ENCODE measurements at regions not wholly inside any gene's neighbourhood (a gene's known extent, or its start where the extent isn't known, plus 50 kb on each side); places are given as distances from the start of the nearest gene placed in this dataset.

GRCh38 chr2:47277987-47278386 lies 91.1 kb upstream of the EPCAM start:
- H3K27ac ChIP-seq = no peak overlapping the region
- no peaks in the 10 kb centered on the region for H3K36me3 ChIP-seq
- no peak for DNase-seq
- TF ChIP-seq CTCF (IDR thresholded peaks at IDR 0.05; ENCODE audit: low read depth, low read length) = no peak
- no peaks in the 10 kb centered on the region for H3K27me3 ChIP-seq (ENCODE audit: insufficient read depth, low read depth, severe bottlenecking)
- H3K9me3 ChIP-seq (ENCODE audit: severe bottlenecking) = no peaks in the 10 kb centered on the region
- no peak overlapping the region for H3K4me3 ChIP-seq (ENCODE audit: low read depth, low read length)

- Histone ChIP-seq H3K27me3 (ENCODE audit: insufficient read depth, low read depth, severe bottlenecking) (no peaks in the 10 kb centered on the region), H3K36me3 (no peaks in the 10 kb centered on the region), H3K4me3 (ENCODE audit: low read depth, low read length) (no peak overlapping the region), H3K27ac (no peak overlapping the region), H3K9me3 (ENCODE audit: severe bottlenecking) (no peaks in the 10 kb centered on the region)
- no peak for TF ChIP-seq CTCF (IDR thresholded peaks at IDR 0.05; ENCODE audit: low read depth, low read length)
- no peak for DNase-seq
These were observed 91.9 kb upstream of the EPCAM start for GRCh38 chr2:47277187-47277586.

- Histone ChIP-seq H3K27ac (no peak overlapping the region), H3K27me3 (ENCODE audit: insufficient read depth, low read depth, severe bottlenecking) (no peaks in the 10 kb centered on the region), H3K9me3 (ENCODE audit: severe bottlenecking) (no peaks in the 10 kb centered on the region), H3K36me3 (no peaks in the 10 kb centered on the region), H3K4me3 (ENCODE audit: low read depth, low read length) (no peak overlapping the region)
- TF ChIP-seq CTCF (IDR thresholded peaks at IDR 0.05; ENCODE audit: low read depth, low read length) = no peak
- DNase-seq = no peak
These were observed 93.0 kb upstream of the EPCAM start for GRCh38 chr2:47276061-47276460.

- H3K9me3 ChIP-seq (ENCODE audit: severe bottlenecking) = no peaks in the 10 kb centered on the region
- no peak for DNase-seq
- H3K36me3 ChIP-seq = no peaks in the 10 kb centered on the region
- H3K27me3 ChIP-seq (ENCODE audit: insufficient read depth, low read depth, severe bottlenecking) = no peaks in the 10 kb centered on the region
- H3K4me3 ChIP-seq (ENCODE audit: low read depth, low read length) = no peak overlapping the region
- no peak for TF ChIP-seq CTCF (IDR thresholded peaks at IDR 0.05; ENCODE audit: low read depth, low read length)
- no peak overlapping the region for H3K27ac ChIP-seq
These were observed 94.9 kb upstream of the EPCAM start for GRCh38 chr2:47274054-47274782.

- DNase-seq = peak; percentile 50
- no peaks in the 10 kb centered on the region for H3K9me3 ChIP-seq (ENCODE audit: severe bottlenecking)
- peak overlapping the region; percentile 66 for H3K27ac ChIP-seq
- no peak for TF ChIP-seq CTCF (IDR thresholded peaks at IDR 0.05; ENCODE audit: low read depth, low read length)
- H3K4me3 ChIP-seq (ENCODE audit: low read depth, low read length) = no peak overlapping the region
- H3K36me3 ChIP-seq = no peaks in the 10 kb centered on the region
- H3K27me3 ChIP-seq (ENCODE audit: insufficient read depth, low read depth, severe bottlenecking) = no peaks in the 10 kb centered on the region
These were observed 96.0 kb upstream of the EPCAM start for GRCh38 chr2:47272905-47273758.
